Ishikawa (cell line): ENCODE measurements at regions not wholly inside any gene's neighbourhood (a gene's known extent, or its start where the extent isn't known, plus 50 kb on each side); places are given as distances from the start of the nearest gene placed in this dataset.

Experiments
- CREB1 ChIP-seq: IDR thresholded peaks from 2 replicates; pipeline ENCODE4 v1.6.1; 2012; ENCODE audit warnings: low read depth
- EP300 ChIP-seq: IDR thresholded peaks from 2 replicates; pipeline ENCODE4 v1.6.1; 2012; ENCODE audit warnings: borderline replicate concordance
- FOXM1 ChIP-seq: IDR thresholded peaks from 2 replicates; pipeline ENCODE4 v1.6.1; 2012; ENCODE audit warnings: low read depth, borderline replicate concordance
- RAD21 ChIP-seq: IDR thresholded peaks from 2 replicates; pipeline ENCODE4 v1.6.1; 2012; ENCODE audit warnings: low read depth
- TAF1 ChIP-seq: IDR thresholded peaks from 2 replicates; pipeline ENCODE4 v1.6.1; 2012; ENCODE audit warnings: low read depth, mild to moderate bottlenecking
- TCF12 ChIP-seq: IDR thresholded peaks from 2 replicates; pipeline ENCODE4 v1.6.1; 2012; ENCODE audit warnings: low read depth
- TEAD4 ChIP-seq: IDR thresholded peaks from 2 replicates; pipeline ENCODE4 v1.6.1; 2012
- YY1 ChIP-seq: IDR thresholded peaks from 2 replicates; pipeline ENCODE4 v1.6.1; 2012; ENCODE audit warnings: low read depth
- TF ChIP-seq, protein P1 (sequence below): IDR thresholded peaks from 2 replicates; pipeline ENCODE4 v1.6.1; 2012
- TF ChIP-seq, protein P2 (sequence below): IDR thresholded peaks from 2 replicates; pipeline ENCODE4 v1.6.1; 2012

DNA sequence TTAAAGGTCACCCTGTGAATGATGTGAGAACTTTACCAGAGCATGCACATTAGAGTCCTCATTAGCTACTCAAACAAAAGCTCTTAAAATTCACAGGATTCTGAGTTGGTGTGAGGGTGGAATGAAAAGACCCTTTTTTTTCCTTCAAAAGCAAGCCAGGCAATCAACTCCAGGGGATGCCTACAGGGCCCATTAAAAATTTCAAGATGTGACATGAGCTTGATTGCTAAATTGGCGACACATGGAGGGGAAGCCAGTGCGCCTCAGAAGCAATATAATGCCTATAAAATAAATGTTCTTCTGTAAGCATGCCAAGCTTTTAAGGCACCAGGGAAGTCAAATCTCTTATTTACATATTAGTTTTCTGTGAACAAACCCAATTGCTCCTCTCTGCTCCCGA is 328.8 kb upstream of the SUCLG2 start:
- TF ChIP-seq FOXM1 (no peak), RAD21 (no peak), CREB1 (no peak), EP300 (no peak), YY1 (no peak), TAF1 (no peak), TCF12 (no peak), TEAD4 (no peak)
- TF ChIP-seq, protein P1, sequence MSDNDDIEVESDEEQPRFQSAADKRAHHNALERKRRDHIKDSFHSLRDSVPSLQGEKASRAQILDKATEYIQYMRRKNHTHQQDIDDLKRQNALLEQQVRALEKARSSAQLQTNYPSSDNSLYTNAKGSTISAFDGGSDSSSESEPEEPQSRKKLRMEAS: no peak
- TF ChIP-seq, protein P2, sequence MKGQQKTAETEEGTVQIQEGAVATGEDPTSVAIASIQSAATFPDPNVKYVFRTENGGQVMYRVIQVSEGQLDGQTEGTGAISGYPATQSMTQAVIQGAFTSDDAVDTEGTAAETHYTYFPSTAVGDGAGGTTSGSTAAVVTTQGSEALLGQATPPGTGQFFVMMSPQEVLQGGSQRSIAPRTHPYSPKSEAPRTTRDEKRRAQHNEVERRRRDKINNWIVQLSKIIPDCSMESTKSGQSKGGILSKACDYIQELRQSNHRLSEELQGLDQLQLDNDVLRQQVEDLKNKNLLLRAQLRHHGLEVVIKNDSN: no peak
